ENCODE measurements at regions not wholly inside any gene's neighbourhood (a gene's known extent, or its start where the extent isn't known, plus 50 kb on each side); places are given as distances from the start of the nearest gene placed in this dataset.

- ChIA-PET CTCF (interaction anchor here (0.5 kb wide), 1 partner anchor 1003 kb away, joined by 3 read pairs; no protein-coding TSS in a partner anchor), RAD21 (ENCODE audit: unreplicated experiment) (no interaction called here), SMC1A (ENCODE audit: uncharacterized antibody, unreplicated experiment) (no interaction called here), POLR2A (no interaction called here)
- Histone ChIP-seq H3K4me2 (ENCODE audit: control insufficient read depth, insufficient read depth) (no peak overlapping the region), H3K27me3 (replicated peaks in 1 of 2; ENCODE audit: control insufficient read depth in 2 of 2, insufficient read depth in 2 of 2, low read length in 1 of 2) (no peaks in the 10 kb centered on the region), H3K9ac (ENCODE audit: control insufficient read depth, insufficient read depth, low read length) (no peak overlapping the region), H3K4me1 (ENCODE audit: control insufficient read depth, insufficient read depth, low read length) (no peaks in the 10 kb centered on the region), H3K79me2 (ENCODE audit: control insufficient read depth, insufficient read depth, low read length) (no peaks in the 10 kb centered on the region), H3K27ac (ENCODE audit: control insufficient read depth, insufficient read depth) (no peak overlapping the region), H3K36me3 (ENCODE audit: control insufficient read depth in 2 of 2, insufficient read depth in 2 of 2, low read length in 1 of 2) (no peaks in the 10 kb centered on the region), H3K9me3 (replicated peaks; ENCODE audit: control insufficient read depth, insufficient read depth, low read length) (no peaks in the 10 kb centered on the region), H2AFZ (ENCODE audit: control insufficient read depth, low read depth, low read length) (no peak overlapping the region), H4K20me1 (ENCODE audit: control insufficient read depth, insufficient read depth) (no peaks in the 10 kb centered on the region), H3K4me3 (no peak overlapping the region)
- no peak for DNase-seq (ENCODE audit: low read depth, low spot score)
- BruUV-seq (replicated peaks): no TSS peak
- no peak for ATAC-seq
- in situ Hi-C loops (cut with MboI) (no loop called here), intact Hi-C loops (cut with micrococcal nuclease; ENCODE audit: unreplicated experiment) (no loop called here)
- TF ChIP-seq NFXL1 (IDR thresholded peaks at IDR 0.05; ENCODE audit: borderline replicate concordance) (no peak), ZSCAN29 (IDR thresholded peaks at IDR 0.05) (no peak), MTA3 (IDR thresholded peaks at IDR 0.05; ENCODE audit: borderline replicate concordance, low read length) (no peak), SREBF2 (IDR thresholded peaks at IDR 0.05; ENCODE audit: low read length) (no peak), BCL3 (IDR thresholded peaks at IDR 0.05; ENCODE audit: borderline replicate concordance, insufficient read depth, low read depth, low read length, poor library complexity, severe bottlenecking) (no peak), EGR1 (IDR thresholded peaks at IDR 0.05; ENCODE audit: borderline replicate concordance in 1 of 2, low read depth in 2 of 2, low read length in 2 of 2) (no peak), RUNX3 (IDR thresholded peaks at IDR 0.05; ENCODE audit: low read length) (no peak), EED (IDR thresholded peaks at IDR 0.05; ENCODE audit: low read depth) (no peak), NR2C2 (IDR thresholded peaks at IDR 0.05; ENCODE audit: borderline replicate concordance, control insufficient read depth, insufficient read length, low read depth) (no peak), TCF3 (IDR thresholded peaks at IDR 0.05; ENCODE audit: borderline replicate concordance, insufficient read depth, low read depth, low read length) (no peak), POLR2A (IDR thresholded peaks at IDR 0.05; ENCODE audit: low read depth, low read length) (no peak), HDAC6 (IDR thresholded peaks at IDR 0.05; ENCODE audit: unreplicated experiment) (no peak), CEBPB (IDR thresholded peaks at IDR 0.05; ENCODE audit: borderline replicate concordance in 1 of 2, low read depth in 2 of 2, low read length in 2 of 2) (no peak), ZNF687 (IDR thresholded peaks at IDR 0.05) (no peak), MXI1 (IDR thresholded peaks at IDR 0.05; ENCODE audit: low read depth, low read length) (no peak)
- no peak for FAIRE-seq
- WGBS (ENCODE audit: insufficient coverage, insufficient replicate concordance, low lambda C conversion rate, missing lambda C conversion rate): 27% methylated on average over 7 of the region's 7 CpGs
These were observed 398.2 kb upstream of the WWC1 start for GRCh38 chr5:167893271-167893670.

Data from GM12878 (cell line).